ENCODE measurements at regions not wholly inside any gene's neighbourhood (a gene's known extent, or its start where the extent isn't known, plus 50 kb on each side); places are given as distances from the start of the nearest gene placed in this dataset.

GRCh38 chrX:121102101-121102500 lies 54.7 kb downstream of the GLUD2 start:
- Histone ChIP-seq H3K79me2 (ENCODE audit: control insufficient read depth, insufficient read depth, low read length) (no peaks in the 10 kb centered on the region), H3K4me2 (ENCODE audit: control insufficient read depth, insufficient read depth) (no peak overlapping the region), H3K36me3 (ENCODE audit: control insufficient read depth in 2 of 2, insufficient read depth in 2 of 2, low read length in 1 of 2) (no peaks in the 10 kb centered on the region), H3K4me1 (ENCODE audit: control insufficient read depth, insufficient read depth, low read length) (no peaks in the 10 kb centered on the region), H3K9me3 (replicated peaks; ENCODE audit: control insufficient read depth, insufficient read depth, low read length) (no peaks in the 10 kb centered on the region), H3K27me3 (replicated peaks in 1 of 2; ENCODE audit: control insufficient read depth in 2 of 2, insufficient read depth in 2 of 2, low read length in 1 of 2) (no peaks in the 10 kb centered on the region), H3K27ac (ENCODE audit: control insufficient read depth, insufficient read depth) (no peak overlapping the region), H4K20me1 (ENCODE audit: control insufficient read depth, insufficient read depth) (no peaks in the 10 kb centered on the region), H2AFZ (ENCODE audit: control insufficient read depth, low read depth, low read length) (no peak overlapping the region), H3K4me3 (no peak overlapping the region), H3K9ac (ENCODE audit: control insufficient read depth, insufficient read depth, low read length) (no peak overlapping the region)
- in situ Hi-C loops (cut with MboI) (no loop called here), intact Hi-C loops (cut with micrococcal nuclease; ENCODE audit: unreplicated experiment) (no loop called here)
- CTCF ChIA-PET = interaction anchor here (0.8 kb wide), 1 partner anchor 9 kb away, joined by 3 read pairs; no protein-coding TSS in a partner anchor
- no TSS peak for BruUV-seq (replicated peaks)
- no peak for TF ChIP-seq JUND (IDR thresholded peaks at IDR 0.05; ENCODE audit: low read depth, low read length)
- TF ChIP-seq JUNB (IDR thresholded peaks at IDR 0.05) = no peak
- TF ChIP-seq MTA2 (IDR thresholded peaks at IDR 0.05; ENCODE audit: low read depth) = no peak
- no peak for TF ChIP-seq NR2C2 (IDR thresholded peaks at IDR 0.05; ENCODE audit: borderline replicate concordance, control insufficient read depth, insufficient read length, low read depth)
- TF ChIP-seq HSF1 (IDR thresholded peaks at IDR 0.05; ENCODE audit: low read depth, low read length) = no peak
- no peak for TF ChIP-seq PAX8 (IDR thresholded peaks at IDR 0.05)
- TF ChIP-seq HDAC2 (IDR thresholded peaks at IDR 0.05) = no peak
- no peak for TF ChIP-seq CREM (IDR thresholded peaks at IDR 0.05; ENCODE audit: low read depth)
- FAIRE-seq (no peak), DNase-seq (ENCODE audit: low read depth, low spot score) (no peak), ATAC-seq (no peak)
- SMC1A ChIA-PET (ENCODE audit: uncharacterized antibody, unreplicated experiment) = interaction anchor here (0.6 to 1.2 kb wide), 2 partner anchors 9 to 65 kb away, joined by 3 read pairs; no protein-coding TSS in a partner anchor
- POLR2A ChIA-PET = no interaction called here
- RAD21 ChIA-PET (ENCODE audit: unreplicated experiment) = no interaction called here

- Histone ChIP-seq H3K79me2 (ENCODE audit: control insufficient read depth, insufficient read depth, low read length) (no peaks in the 10 kb centered on the region), H2AFZ (ENCODE audit: control insufficient read depth, low read depth, low read length) (no peak overlapping the region), H3K4me2 (ENCODE audit: control insufficient read depth, insufficient read depth) (no peak overlapping the region), H4K20me1 (ENCODE audit: control insufficient read depth, insufficient read depth) (no peaks in the 10 kb centered on the region), H3K27ac (ENCODE audit: control insufficient read depth, insufficient read depth) (no peak overlapping the region), H3K9me3 (replicated peaks; ENCODE audit: control insufficient read depth, insufficient read depth, low read length) (no peaks in the 10 kb centered on the region), H3K9ac (ENCODE audit: control insufficient read depth, insufficient read depth, low read length) (no peak overlapping the region), H3K36me3 (ENCODE audit: control insufficient read depth in 2 of 2, insufficient read depth in 2 of 2, low read length in 1 of 2) (no peaks in the 10 kb centered on the region), H3K4me1 (ENCODE audit: control insufficient read depth, insufficient read depth, low read length) (no peaks in the 10 kb centered on the region), H3K27me3 (replicated peaks in 1 of 2; ENCODE audit: control insufficient read depth in 2 of 2, insufficient read depth in 2 of 2, low read length in 1 of 2) (no peaks in the 10 kb centered on the region), H3K4me3 (no peak overlapping the region)
- ChIA-PET SMC1A (ENCODE audit: uncharacterized antibody, unreplicated experiment) (interaction anchor here (0.6 kb wide), 1 partner anchor 77 kb away, joined by 3 read pairs; no protein-coding TSS in a partner anchor), CTCF (no interaction called here), POLR2A (no interaction called here), RAD21 (ENCODE audit: unreplicated experiment) (no interaction called here)
- BruUV-seq (replicated peaks) = no TSS peak
- intact Hi-C loops (cut with micrococcal nuclease; ENCODE audit: unreplicated experiment) (no loop called here), in situ Hi-C loops (cut with MboI) (no loop called here)
- ATAC-seq (no peak), DNase-seq (ENCODE audit: low read depth, low spot score) (no peak), FAIRE-seq (no peak)
- no peak for TF ChIP-seq TARDBP (IDR thresholded peaks at IDR 0.05; ENCODE audit: borderline replicate concordance)
- no peak for TF ChIP-seq NR2F1 (conservative IDR thresholded peaks at IDR 0.05)
- no peak for TF ChIP-seq SMAD1 (IDR thresholded peaks at IDR 0.05; ENCODE audit: low read depth, partially characterized antibody)
- no peak for TF ChIP-seq MEF2A (IDR thresholded peaks at IDR 0.05; ENCODE audit: insufficient read depth, low read depth, low read length)
- no peak for TF ChIP-seq NFIC (IDR thresholded peaks at IDR 0.05; ENCODE audit: low read depth, low read length)
- no peak for TF ChIP-seq ATF3 (IDR thresholded peaks at IDR 0.05; ENCODE audit: borderline replicate concordance, extremely low read depth, low read depth, low read length)
- no peak for TF ChIP-seq SUZ12 (IDR thresholded peaks at IDR 0.05; ENCODE audit: unreplicated experiment)
- TF ChIP-seq HDAC6 (IDR thresholded peaks at IDR 0.05; ENCODE audit: unreplicated experiment) = no peak
- TF ChIP-seq CEBPB (IDR thresholded peaks at IDR 0.05; ENCODE audit: borderline replicate concordance in 1 of 2, low read depth in 2 of 2, low read length in 2 of 2) = no peak
- TF ChIP-seq MTA2 (IDR thresholded peaks at IDR 0.05; ENCODE audit: low read depth) = no peak
- TF ChIP-seq MAX (IDR thresholded peaks at IDR 0.05; ENCODE audit: low read depth, low read length) = no peak
Observed at GRCh38 chrX:121103381-121103780, 56.0 kb downstream of the GLUD2 start.

Measured in GM12878 (cell line).